Mesothelial cell of epicardium (in vitro differentiated cells): ENCODE measurements at regions not wholly inside any gene's neighbourhood (a gene's known extent, or its start where the extent isn't known, plus 50 kb on each side); places are given as distances from the start of the nearest gene placed in this dataset.

Experiments used
- DNase-seq, 2 experiments: peaks; one replicate each; pipeline ENCODE4 v3.0.0; 2021; ENCODE audit warnings: low spot score in 2 of 2; ENCODE audit not compliant: unreplicated experiment in 2 of 2
- H3K27ac Mint-ChIP-seq: 2 replicates; pipeline ENCODE4 v1.8.0; 2021; ENCODE audit warnings: mixed read lengths
- H3K27me3 Mint-ChIP-seq: 2 replicates; pipeline ENCODE4 v1.8.0; 2021; ENCODE audit warnings: low read depth, mixed read lengths
- H3K36me3 Mint-ChIP-seq: 2 replicates; pipeline ENCODE4 v1.8.0; 2021; ENCODE audit warnings: mixed read lengths
- H3K4me1 Mint-ChIP-seq: 2 replicates; pipeline ENCODE4 v1.8.0; 2021; ENCODE audit warnings: mixed read lengths
- H3K4me3 Mint-ChIP-seq: 2 replicates; pipeline ENCODE4 v1.8.0; 2021; ENCODE audit warnings: mild to moderate bottlenecking, moderate library complexity, mixed read lengths
- H3K9me3 Mint-ChIP-seq: 2 replicates; pipeline ENCODE4 v1.8.0; 2021; ENCODE audit warnings: mixed read lengths
- TF ChIP-seq, protein P1 (sequence below): fragments of 200-600 bp; sonication (generic); IDR thresholded peaks from one replicate; pipeline ENCODE4 v1.5.0; 2021; ENCODE audit warnings: antibody characterized with exemption; ENCODE audit not compliant: unreplicated experiment

DNA sequence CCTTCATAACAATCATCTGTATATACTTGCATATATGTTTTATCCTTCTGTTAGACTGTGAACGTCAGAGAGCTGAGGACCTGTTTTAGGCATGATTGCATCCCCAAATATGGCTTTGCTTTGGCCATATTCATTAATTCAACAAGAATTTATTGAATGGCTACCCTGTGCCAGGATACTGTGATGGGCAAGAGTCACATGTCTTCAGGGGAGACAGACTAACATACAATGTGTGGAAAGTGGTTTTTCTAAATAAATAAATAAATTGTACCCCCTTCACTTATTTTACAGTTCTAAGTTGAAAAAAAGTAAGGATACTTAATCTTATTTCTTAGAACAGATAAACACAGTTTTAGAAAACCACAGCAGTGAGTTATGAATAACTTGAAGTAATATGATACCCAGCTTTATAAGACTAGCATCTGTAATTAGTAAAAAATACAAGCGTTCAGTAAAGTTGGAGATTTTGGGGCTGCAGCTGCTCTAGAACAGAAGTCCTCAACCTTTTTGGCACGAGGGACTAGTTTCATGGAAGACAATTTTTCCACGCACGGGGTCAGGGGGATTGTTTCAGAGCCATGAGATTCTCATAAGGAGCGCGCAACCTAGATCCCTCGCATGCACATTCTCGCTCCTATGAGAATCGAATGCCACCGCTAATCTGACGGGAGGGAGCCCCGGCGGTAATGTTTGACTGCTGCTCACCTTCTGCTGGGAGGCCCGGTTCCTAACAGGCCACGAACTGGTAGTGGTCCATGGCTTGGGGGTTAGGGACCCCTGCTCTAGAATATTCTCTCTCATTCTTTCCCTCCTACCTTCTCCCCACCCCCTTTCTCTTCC is 89.4 kb upstream of the MTPN start:
- TF ChIP-seq, protein P1, sequence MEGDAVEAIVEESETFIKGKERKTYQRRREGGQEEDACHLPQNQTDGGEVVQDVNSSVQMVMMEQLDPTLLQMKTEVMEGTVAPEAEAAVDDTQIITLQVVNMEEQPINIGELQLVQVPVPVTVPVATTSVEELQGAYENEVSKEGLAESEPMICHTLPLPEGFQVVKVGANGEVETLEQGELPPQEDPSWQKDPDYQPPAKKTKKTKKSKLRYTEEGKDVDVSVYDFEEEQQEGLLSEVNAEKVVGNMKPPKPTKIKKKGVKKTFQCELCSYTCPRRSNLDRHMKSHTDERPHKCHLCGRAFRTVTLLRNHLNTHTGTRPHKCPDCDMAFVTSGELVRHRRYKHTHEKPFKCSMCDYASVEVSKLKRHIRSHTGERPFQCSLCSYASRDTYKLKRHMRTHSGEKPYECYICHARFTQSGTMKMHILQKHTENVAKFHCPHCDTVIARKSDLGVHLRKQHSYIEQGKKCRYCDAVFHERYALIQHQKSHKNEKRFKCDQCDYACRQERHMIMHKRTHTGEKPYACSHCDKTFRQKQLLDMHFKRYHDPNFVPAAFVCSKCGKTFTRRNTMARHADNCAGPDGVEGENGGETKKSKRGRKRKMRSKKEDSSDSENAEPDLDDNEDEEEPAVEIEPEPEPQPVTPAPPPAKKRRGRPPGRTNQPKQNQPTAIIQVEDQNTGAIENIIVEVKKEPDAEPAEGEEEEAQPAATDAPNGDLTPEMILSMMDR: no peak
- Mint-ChIP-seq H3K4me1 (peaks cover 51% of the 10 kb centered on the region), H3K9me3 (peaks cover 4% of the 10 kb centered on the region), H3K27ac (no peak overlapping the region), H3K27me3 (no peaks in the 10 kb centered on the region), H3K36me3 (peaks cover 1% of the 10 kb centered on the region), H3K4me3 (no peak overlapping the region)
- DNase-seq: no peak

DNA sequence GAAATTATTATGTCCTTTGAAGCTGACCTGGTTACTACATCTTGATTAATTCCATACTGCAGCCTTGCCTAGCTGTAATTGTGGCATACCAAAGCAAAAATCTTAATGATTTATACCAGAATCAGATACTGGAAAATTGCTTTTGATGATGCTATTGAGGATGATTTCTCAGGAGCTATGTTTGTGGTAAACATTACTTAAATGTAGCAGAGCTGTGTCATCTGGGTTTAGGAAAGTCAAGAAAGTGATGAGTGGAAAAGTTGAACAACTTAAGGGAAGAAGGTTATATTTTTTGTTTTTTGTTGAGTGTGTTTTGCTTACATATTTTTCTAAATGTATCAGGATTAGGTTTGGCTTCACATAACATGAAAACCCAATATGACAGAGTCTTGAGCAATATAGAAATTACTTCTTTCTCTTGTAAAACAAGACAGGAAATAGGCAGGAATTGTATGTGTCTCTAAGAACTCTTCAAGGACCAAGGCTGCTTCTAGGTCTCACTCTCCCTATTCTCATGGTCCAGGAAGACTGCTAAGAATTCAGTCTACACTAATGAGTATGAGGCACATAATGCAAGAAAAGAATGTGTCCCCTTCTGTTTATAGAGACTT is 87.6 kb upstream of the MTPN start:
- H3K36me3 Mint-ChIP-seq: peaks cover 1% of the 10 kb centered on the region
- no peaks in the 10 kb centered on the region for H3K27me3 Mint-ChIP-seq
- peak overlapping the region; percentile 0 for H3K27ac Mint-ChIP-seq
- no peak for DNase-seq
- no peak overlapping the region for H3K4me3 Mint-ChIP-seq
- TF ChIP-seq, protein P1: no peak
- peaks cover 4% of the 10 kb centered on the region for H3K9me3 Mint-ChIP-seq
- H3K4me1 Mint-ChIP-seq: peaks cover 50% of the 10 kb centered on the region

DNA sequence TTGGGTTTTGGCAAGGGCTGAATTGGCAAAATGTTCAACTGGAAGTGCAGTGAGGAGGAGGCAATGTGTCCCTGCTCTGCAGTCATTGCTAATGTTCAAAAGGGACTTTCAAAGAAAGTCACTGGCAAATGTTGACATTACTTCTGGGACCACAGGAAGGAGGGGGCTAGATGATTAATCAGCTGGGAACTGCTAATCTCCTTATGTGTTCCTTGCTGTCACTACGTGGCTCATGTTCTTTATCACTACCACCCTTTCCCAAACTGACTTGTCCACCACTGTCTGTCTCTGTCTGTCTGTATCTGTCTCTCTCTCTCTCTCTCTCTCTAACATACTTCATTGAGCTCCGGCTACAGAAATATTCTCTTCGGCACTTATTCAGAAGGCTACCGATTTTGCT is 86.9 kb upstream of the MTPN start:
- H3K36me3 Mint-ChIP-seq: peaks cover 1% of the 10 kb centered on the region
- peaks cover 56% of the 10 kb centered on the region for H3K4me1 Mint-ChIP-seq
- TF ChIP-seq, protein P1: no peak
- no peaks in the 10 kb centered on the region for H3K27me3 Mint-ChIP-seq
- H3K9me3 Mint-ChIP-seq: peaks cover 4% of the 10 kb centered on the region
- no peak overlapping the region for H3K4me3 Mint-ChIP-seq
- no peak overlapping the region for H3K27ac Mint-ChIP-seq
- DNase-seq: no peak

DNA sequence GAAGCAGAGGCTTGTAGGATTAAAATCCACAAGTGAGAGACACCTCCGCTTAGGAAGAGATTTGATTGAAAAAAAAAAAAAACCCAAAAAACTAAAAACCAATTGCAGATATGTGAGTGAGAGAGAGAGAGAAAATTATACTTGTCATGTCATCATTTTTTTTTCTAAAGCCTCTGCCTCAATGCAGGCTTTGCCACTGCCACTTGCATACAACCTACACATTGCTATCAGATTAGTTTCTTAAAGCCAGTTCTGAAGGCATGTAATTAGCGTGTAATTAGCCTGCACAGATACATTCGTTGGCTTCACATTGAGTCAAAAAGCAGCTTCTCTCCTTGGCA is 86.1 kb upstream of the MTPN start:
- TF ChIP-seq, protein P1: no peak
- Mint-ChIP-seq H3K9me3 (peaks cover 4% of the 10 kb centered on the region), H3K27ac (peak overlapping the region; percentile 76), H3K27me3 (no peaks in the 10 kb centered on the region), H3K4me1 (peaks cover 64% of the 10 kb centered on the region), H3K36me3 (peaks cover 1% of the 10 kb centered on the region), H3K4me3 (no peak overlapping the region)
- no peak for DNase-seq

DNA sequence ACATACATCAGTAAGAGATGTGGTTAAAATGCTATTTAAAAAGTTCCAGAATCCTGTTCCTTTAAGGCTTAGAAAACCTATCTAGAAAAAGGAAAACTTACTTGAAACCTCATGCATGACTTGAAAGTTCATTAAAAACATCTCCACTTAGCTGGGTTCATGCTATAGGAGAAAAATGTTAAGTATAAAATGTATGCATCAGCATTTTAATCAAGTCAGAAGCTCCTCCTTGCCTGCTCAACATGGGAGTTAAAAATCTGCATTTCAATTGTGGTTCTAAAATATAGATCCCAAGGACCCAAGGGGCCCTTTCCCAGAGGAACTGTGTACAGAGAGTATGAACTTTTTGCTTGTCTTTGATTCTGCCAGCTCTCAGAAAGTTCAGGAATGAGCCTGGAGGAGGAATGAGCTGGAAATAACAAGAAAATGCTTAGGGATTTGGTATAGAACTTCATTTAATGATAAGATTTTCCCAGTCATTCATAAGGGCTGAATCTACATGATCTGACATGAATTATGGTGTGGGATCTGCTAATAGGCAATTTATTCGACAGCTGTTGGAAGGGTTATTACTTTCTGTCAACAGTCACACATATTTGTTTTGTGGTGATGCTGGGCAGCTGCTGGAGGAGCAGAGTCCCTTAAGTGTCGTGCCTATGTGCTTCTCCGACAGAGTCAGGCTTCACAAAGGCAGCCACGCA is 85.6 kb upstream of the MTPN start:
- no peak for DNase-seq
- Mint-ChIP-seq H3K36me3 (peaks cover 1% of the 10 kb centered on the region), H3K27ac (peak overlapping the region; percentile 76), H3K9me3 (peaks cover 4% of the 10 kb centered on the region), H3K27me3 (no peaks in the 10 kb centered on the region), H3K4me1 (peaks cover 68% of the 10 kb centered on the region), H3K4me3 (no peak overlapping the region)
- TF ChIP-seq, protein P1: no peak
